GM03348 (cell line): ENCODE measurements at regions not wholly inside any gene's neighbourhood (a gene's known extent, or its start where the extent isn't known, plus 50 kb on each side); places are given as distances from the start of the nearest gene placed in this dataset.

Experiments
- DNase-seq: peaks from one replicate; pipeline ENCODE4 v3.0.0; 2012; ENCODE audit warnings: low spot score

DNA sequence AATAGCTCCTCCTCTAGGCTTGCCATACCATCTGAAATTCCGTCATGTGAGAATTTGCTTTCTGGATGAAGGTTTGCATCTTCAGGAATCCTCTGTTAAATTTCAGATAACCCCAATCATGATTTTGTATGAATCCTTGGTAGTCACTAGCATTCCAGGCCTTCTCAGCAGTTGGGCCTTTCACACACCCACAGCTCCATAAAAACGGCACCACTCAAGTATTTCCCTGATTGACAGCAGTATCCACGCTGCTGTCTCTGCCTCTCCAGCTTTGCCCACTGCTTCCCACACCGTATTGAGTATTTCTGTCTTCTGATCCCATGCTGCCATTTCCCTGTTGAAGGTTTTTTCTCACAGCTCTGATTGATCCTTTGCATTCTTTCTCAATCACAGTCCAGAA lies 208.7 kb upstream of the NCAM1 start:
- DNase-seq: no peak

DNA sequence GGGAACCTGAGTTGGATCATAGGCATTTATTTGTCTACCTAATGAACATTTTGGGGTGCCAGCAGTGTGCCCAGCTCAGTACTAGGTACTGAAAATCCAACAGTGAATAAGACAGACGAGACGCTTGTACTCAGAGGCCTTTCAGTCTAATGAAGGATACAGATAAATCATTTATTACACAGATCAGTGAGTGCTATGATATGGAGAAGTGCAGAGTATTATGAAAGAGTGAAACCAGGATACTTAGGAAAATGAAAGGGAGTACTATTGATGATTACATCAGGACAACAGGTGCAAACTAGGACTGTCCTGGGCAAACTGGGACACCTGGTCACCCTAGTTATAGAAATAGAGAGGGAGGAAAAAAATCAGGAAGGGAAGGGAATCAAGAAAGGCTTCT lies 207.5 kb upstream of the NCAM1 start:
- no peak for DNase-seq

DNA sequence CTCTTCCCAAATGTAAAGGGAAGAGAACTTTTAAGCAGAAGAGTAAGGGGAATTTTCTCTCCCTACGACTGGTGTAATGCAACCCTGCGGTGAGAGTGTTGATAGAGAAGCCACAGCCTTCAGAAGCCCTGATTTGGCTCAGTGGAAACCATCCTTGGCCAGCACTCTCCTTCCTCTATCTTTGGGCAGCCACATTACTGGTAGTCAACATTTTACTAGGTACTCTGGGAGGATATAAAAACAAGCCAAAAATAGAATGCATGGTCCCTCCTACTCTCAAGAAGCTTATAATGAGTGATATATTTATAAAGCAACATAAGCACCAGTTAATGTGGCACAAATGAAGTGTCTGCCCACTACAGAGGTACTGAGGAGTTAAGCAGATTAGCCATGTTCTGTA lies 201.8 kb upstream of the NCAM1 start:
- DNase-seq: no peak

DNA sequence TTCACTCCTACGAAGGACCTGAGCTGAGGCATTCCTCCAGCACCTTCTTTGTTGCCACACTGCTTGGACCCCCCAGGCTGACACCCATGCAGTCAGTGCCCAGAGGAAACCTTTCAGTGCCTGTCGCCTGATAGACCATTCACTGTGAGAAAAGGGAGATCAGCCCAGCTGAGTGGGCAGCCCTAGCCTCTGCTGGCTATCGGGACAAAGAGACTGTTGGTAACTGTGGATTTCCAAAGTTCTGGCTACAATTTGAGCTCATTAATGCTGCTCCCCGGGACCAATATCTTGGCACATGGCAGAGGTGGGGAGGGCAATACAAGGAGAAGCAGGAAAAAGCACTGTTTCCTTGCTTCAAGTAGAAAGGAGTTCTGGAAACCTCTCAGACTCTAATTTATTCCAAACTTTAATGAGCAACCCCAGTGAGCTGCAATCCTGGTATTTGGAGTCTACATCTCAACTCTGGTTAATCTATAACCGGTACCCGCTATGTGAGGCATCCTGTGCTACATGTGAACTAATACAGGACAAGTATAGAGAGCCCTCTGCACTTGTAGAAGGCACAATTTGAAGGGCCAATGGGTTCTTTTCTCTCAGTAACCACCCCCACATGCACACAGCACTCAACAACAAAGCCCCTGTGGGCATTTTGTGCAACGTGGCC lies 200.7 kb upstream of the NCAM1 start:
- no peak for DNase-seq

DNA sequence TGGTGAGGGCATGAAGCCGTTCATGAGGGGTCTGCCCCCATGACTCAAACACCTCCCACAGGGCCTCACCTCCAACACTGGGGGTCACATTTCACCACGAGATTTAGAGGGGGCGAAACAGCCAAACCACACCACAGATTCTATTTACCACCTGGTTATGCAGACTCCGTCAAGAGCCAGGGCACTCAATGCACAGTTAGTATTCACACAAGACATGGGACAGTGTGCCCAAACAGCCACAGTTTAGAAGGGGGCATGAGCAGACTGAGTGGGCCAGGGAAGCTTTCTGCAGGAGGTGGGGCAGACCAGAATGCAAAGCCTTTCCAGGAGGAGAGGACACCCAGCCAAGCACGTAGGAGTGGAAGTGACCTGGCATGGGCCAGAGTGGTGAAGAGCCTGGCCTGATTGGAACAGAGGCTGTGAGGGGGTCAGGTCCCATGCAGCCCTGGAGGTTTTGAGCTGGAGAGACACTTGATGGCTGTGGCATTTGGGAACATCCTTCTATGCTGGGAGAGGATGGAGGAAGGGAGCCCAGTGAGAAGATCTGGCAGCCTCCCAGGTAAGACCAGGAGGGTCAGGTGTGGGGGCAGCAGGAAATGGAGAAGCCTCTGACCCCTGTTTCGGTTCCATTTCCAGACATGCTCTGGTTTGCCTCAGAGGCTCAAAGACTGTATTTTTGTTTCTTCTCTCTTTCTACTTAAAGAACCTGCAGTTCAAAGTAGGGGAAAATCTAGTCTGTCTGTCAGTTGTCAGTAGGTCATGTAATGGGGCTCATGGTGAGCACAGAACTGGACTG lies 199.1 kb upstream of the NCAM1 start:
- DNase-seq: no peak

DNA sequence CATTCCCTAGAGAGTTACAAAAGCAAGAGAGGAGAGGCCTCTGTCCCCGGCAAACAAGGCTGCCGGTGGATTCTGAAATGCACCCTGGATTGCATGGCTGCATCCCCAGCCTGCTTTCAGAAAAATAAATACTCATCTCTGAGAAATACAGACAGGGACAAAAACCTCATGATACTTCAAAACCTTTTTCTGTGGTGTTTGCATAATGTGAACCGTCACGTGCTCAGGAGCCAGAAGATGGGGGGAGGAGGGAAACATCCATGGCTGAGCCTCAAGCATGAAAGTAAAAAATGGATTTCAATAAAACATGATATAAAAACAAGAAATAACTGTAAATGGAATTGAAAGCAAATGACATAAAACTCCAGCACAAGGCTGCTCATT lies 198.5 kb upstream of the NCAM1 start:
- no peak for DNase-seq

DNA sequence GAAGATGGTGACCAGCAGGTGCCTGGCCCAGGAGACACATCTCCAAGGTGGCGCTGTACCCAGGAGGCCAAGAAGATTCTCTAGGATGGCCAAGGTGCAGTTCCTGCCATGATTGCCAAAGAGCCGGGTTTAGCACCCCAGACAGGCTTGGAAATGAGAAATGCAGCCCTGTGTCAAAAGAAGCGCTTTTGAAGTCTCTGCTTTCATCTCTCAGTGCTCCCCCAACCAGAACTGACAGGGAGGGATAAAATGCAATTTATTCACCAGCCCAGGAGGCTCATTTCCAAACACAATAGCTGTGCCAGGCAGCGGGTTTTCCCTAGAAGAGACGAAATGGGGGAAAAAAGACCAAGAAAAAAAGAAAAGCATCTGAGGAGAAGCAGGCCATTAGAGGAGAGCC lies 195.9 kb upstream of the NCAM1 start:
- DNase-seq: no peak

DNA sequence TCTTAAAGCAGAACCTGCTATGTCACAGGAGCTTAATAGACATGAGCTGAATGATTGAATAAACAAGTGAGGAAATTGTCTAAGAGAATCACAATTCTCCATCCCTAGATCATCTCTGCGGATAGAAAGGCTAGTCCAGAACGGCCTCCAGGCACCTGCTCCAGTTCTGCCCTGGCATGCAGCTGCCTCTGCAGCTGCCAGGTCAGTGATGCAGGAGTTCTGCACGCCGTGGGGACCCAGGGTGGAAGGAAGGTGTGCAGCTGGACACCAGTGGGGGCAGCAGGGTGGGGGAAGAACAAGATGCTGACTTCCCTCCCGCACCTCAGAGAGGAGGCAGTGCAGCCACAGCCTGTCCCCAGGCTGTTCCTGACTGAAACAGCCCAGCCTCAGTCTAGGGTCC lies 192.1 kb upstream of the NCAM1 start:
- no peak for DNase-seq

DNA sequence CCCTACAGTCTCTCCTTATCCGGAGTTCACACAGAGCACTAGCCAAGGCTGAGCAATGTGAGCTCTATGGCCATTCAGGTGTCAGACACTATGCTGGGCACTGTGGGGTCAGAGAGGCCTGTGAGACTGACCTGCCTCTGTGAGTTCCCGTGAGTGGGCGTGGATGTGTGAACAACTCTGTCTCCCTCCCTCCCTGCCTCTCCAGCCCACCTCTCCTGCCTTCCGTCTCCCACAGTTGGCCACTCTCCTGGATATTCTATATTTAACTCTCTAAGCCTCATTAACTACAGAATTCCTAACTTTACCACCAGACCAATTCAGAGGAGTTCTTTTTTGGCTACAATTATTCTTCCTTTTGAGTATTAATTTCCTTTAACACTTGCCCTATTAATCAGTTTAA lies 191.6 kb upstream of the NCAM1 start:
- no peak for DNase-seq

DNA sequence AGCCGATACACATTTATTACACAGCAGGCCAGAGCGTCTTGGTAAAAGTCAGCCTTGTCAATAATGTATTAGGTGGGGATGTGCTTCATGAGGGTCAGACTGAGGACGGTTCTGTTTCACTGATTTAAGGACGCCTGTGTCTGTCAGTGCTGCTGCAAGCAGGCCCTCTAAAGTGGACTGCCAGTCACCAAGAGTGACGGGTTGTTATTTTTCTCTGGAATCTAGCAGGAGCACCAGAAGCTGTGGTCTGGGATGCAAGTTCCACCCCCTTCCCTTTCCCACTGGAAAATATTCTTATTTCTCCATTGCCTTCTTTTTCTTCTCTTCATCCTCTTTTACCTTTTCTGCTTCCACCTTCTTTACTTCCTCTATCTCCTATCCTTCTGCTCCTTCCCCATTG lies 191.2 kb upstream of the NCAM1 start:
- no peak for DNase-seq

DNA sequence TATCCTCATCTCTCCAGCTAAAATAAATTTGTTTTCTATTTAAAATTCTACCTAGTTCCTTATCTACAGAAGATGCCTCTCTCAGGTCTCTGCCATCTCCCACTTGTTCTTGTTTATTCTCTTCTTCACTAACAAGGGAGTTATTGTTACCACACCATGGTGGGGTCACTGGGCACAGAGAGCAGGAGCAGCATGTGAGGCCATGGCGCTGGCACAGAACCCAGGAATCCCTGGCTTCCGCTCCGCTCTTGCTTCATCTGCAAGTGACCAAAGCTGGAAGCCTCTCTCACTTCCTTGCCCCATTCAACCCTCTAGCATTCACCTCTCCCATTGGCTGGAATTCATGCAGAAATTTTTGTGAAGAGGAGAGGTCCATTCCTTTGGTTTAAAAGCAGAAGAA lies 190.7 kb upstream of the NCAM1 start:
- DNase-seq: no peak

DNA sequence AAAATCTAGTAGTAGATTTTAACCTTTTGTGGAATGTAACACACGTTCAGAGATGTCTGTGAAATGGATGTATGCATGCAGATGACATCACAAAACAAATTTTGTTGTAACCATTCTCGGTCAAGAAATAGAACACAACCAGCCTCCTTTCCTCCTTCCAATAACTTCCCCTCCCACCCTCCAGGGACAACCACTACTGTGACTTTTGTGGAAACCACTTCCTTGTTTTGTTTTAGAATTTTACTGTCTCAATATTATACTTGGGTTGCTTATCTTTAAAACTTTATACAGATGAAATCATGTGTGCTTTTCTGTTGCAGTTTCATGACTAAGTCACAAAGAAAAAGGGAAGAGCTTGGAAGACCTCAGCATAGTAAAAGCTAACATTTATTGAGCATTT lies 189.4 kb upstream of the NCAM1 start:
- DNase-seq: no peak

DNA sequence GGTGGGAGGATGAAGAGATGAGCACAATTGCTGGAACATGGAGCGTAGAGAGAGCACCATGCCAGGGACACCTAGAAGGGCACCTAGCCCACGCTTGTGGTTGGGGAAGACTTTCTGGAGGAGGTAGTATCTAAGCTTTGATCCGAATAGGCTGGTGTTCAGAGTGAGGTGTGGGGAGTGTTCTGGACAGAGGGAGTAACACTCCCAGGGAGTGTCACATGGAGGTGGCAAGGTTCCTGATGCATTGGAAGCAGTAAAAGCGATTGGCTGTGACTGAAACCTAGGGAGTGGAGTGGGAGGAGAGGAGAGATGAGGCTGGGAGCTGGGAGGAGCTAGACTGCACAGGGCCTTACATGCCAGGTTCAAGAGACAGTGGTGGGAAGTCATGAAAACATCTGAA lies 188.0 kb upstream of the NCAM1 start:
- DNase-seq: no peak

DNA sequence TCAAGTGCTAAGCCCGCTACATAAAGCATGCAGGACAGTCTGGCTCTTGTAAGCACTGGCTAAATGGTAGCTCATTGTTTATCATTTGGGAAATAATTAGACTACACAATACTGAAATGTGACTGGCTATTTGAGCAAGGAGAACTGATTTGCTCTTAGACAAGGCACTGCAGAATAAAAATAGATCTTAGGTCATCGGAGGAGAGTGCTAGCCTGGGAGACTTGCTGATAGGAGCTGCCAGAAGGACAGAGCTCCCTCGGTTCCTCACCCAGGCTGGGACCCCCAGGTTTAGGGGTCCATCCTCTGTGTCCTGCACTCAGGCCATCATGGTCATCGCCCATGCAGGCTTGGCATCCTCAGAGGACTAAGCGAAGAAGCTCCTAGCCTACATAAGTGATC lies 184.4 kb upstream of the NCAM1 start:
- DNase-seq: no peak

DNA sequence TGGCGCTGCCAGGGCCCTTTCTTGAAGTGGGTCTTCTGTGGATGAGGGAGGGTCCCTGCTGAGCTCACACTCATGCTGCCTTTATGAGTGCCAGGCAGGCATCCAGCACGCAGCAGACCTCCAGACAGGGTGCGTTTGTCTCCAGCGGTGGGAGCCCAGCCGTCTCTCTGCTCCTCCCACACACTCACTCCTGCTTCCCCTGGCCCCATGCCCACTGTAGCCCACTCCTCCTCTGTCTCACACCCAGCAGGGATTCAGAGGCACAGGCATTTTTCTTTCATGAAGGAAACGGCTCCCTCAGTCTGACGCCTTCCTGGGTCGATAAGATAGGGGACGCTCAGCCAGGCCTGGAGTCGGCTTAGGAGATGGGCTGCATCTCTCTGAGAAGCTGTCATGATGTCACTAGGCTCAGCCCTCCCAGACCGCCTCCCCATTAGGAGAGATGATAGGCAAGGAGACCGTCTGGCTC lies 183.9 kb upstream of the NCAM1 start:
- DNase-seq: no peak

DNA sequence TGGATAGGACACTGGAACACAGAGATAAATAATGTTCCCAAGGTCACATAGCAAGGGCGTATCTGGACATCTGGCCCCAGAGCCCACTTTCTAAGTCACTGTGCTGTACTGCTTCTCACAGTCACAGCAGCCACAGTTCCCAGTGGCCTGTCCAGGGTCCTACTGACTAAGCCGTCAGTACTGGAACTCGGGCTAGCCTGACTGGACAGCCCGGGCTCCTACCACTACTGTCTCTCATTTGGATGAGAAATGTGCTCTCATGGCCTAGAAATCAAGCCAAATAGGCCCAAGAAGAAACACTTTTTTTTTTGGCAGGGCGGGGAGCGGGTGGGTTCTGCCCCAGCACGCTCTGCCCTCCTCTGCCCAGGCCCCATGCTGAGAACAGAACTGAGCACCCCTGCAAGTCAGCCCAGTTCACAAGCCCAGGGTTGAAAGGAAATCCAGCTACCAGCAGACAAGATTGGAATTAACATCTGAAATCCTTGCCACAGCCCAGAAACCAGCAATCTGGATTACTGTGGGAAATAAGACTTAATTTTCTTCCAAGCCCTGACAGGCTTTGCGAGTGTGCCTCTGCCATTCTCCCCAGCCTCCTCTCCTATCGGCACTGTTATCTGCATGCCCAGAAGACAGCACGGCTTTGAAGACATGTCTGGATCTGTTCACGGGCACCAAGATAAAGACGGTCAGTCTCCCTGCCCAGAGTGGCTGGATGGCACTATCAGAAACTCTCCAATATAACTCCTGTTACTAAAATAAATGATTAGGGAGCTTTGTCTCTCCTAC lies 182.9 kb upstream of the NCAM1 start:
- DNase-seq: no peak

DNA sequence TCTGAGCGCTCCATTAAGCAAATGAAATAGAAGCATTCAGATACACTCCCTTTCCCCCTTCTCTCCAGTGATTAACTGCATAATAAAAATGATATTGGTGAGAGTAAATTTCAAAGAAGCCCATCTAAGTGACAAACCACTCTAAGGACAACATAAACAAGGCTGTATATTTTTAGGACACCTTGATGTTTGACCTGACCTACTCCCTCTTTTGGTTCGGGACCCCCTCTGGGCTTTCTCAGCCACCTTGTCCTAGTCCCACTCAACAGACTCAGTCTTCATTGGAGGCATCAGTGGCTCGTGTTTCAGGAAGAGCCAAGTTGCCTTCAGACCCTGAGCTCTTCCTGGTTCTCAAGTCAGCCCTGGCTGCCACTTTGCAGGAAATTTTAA lies 182.3 kb upstream of the NCAM1 start:
- DNase-seq: no peak

DNA sequence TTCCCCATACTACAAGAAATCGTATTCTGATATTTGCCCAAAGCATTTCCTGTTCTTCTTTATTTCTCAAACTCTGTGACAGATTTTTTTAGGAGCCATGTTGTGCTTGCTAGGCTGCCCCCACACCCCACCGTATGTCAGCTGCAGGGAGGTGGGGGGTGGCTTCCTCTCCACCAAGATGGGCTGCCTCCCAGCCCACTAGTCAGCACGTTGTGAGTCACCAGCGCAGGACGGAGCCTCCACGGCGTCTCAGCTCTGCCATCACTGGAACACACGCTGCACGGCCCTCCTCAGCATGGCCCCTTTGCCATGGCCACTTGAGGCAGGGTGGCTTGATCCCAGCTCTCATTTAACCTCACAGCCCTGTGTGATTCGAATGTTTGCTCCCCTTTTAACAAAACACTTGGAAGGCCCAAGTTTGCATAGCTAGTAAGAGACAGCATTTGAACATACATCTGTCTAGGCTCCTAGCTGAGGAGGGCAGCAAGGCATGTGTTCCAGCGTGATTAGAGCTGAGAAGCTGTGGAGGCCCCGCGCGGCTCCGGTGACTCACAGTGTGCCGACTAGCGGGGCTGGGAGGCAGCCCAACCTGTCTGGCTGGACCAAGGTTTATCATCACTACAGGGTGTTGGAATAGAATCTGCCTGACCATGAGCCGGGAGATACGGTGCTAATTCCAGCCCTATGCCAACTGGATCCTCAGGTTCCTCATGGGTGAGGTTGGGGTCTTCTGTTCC lies 180.7 kb upstream of the NCAM1 start:
- DNase-seq: peak; percentile 74

DNA sequence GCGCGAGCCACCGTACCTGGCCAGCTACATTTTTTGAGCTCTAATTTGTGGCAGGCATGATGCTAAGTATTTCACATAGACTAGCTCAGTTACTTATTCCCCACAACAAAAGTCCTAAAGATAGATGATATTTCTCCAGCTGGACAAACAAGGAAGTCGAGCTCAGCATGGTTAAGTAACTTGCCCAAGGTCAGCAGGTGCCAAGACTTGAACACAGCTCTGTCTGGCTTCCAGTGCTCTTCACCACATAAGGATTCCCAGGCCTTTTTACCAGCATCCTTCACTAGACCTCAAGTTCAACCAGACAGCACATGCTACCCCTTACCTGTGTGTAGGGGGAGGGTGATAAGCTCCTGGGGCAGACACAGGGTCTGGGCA lies 177.3 kb upstream of the NCAM1 start:
- no peak for DNase-seq

DNA sequence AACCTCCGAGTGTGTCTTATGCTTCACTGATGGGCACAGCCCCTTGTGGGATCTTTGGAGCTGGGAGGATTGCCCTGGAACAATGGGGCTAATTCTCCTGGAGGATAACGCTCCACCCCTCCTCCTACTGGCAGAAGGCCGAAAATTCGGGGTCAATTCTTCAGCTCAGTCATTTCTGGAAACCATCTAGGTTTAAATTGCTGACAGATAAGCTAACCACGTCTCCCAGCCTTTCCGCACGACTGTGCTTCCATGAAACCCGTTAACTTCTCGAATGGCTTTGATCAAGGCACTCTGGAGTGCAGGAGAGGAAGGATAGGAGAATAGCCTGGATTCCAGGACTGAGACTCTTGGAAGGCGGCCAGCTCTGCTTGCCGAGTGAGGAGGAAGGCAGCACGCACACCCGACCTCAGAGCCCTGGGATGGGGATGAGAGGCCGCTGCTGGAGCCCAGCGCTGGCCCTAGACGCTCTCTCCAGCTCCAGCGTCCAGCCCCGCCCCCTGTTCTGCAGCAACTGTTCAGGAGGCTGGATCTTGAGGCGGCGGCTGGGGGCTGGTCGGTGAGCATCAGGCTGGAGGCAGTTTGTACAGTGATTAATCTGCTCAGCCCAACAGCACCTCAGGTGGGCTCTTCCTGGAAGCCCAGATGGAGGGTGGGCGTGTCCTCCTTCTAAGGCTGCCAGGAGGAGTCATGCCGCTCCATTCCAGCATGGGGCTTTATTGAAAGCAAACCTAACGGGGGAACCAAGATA lies 176.7 kb upstream of the NCAM1 start:
- peak; percentile 86 for DNase-seq

DNA sequence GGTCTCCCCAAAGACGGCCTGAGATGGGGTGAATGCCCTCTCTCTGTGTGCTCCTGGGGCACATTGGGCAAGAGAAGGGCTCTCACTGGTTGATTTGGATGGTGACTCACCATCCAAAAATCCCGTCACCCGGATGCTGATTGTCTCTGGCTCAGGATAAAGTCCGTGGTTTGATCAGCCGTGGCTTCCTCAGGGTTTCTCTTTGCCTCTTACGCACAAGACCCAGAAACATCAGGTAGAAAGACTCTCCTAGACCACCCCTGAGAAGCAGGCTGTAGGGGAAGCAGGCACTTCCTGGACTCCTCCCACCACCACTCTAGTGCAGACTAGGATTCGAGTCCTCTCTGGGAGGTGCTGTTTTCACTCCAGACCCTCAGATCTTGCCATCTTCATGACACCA lies 176.1 kb upstream of the NCAM1 start:
- DNase-seq: peak; percentile 88

DNA sequence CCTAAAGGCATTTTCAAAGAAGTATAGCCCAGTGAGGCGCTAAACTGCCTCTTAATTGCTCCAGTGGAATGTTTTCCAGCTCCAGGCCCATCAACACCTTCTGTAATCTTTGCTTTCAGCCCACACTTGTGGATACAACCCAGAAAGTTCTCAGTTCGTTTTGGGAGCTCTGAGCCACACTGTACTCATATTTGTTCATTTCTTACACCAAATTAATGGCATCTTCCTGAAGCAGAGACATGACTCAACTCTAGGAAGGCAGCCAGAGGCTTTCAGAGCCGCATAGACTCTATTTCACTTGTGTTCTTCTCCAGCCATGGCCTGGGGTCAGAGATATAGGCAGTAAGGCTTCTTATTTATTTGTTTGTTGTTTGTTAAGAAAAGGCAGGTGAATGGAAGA lies 175.5 kb upstream of the NCAM1 start:
- DNase-seq: peak; percentile 83
